Effector CD8-positive, alpha-beta T cell (primary cell): ENCODE measurements at regions not wholly inside any gene's neighbourhood (a gene's known extent, or its start where the extent isn't known, plus 50 kb on each side); places are given as distances from the start of the nearest gene placed in this dataset.

ENCODE experiments used
- DNase-seq: peaks from one replicate; lab custom pipeline; 2025; lab: John Stamatoyannopoulos, UW

DNA sequence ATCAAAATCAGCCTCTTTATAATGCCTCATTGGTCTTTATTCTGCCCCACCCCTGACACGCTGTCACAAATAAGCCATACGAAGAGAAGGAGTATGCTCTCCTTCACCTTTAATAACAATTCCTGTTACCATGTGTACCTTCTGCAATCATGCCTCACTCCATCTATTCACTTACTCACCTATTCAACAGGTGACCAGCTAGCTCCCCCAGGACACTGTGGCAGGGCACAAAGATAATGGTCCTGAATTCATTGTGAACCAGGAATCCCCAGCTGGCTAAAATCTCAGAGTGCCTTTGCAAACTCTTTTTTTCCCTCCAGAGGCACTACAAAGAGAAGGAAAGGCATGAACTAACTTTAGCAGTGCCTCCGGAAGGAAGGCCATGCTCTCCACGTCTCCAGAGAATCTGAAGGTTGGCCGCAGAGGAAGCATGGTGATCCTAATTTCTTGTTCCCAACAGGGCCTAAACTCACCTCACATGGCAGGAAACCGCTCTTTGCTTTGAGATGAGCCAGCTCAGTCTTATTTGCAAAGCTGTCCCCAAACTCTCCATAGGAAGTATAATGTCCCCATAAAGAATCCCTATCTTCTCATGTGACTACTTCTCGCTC lies 590.3 kb downstream of the BUD13 start:
- no peak for DNase-seq

DNA sequence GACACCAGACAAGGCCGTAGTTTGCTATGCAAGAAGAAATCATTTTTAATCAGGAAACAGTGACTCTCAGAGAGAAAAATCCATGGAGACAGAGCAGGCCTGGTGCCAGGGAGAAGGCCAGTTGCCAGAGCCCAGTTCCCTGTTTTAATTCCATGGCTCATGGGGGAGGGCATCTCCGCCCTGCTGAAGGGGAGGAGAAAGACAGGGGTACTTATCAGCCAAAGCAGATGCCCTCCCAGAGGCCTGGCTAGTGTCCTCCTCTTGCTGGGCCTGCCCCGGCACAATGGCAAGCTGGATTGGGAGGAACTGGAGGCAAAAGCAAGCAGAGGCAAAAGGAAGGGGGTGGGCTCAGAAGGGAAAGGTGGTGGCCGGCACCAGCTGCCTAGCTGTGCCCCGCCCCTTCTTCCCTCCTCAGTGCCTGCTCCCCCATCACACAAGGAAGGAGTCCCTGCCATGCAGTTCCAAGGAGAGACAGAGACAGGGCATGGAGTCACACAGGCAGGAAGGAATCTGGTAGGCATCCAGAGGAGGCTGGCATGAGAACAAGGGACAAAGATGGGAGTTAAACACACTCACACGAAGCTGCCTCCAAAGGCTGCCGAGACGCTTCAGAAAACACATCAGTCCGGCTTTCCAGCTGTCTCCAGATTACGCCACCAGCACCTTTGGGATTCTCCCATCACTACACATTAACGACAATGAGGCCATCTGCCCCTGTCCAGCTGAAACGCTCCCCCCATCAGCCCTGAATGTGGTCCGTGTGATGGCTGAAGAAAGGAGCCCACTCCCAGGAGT lies 591.8 kb downstream of the BUD13 start:
- no peak for DNase-seq

DNA sequence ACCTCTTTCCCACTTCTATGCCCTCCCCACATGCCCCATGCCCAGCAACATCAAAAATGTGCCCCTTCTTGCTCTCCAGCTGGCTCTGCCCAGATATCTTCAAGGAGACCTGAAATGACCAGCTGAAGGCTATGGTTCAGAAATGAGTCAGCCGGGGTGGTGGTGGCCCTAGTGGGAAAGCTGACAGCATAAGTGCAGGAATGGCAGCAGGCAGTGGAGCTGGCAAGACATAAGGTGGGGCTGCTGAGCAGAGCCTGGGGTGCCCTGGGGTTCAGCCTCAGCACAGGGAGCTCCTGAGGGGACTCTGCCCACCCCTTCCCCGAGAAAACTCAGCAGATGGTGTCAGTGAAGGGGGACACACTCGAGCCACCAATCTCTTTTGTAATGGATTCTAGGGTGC lies 593.4 kb downstream of the BUD13 start:
- DNase-seq, result no peak

GRCh38 chr11:116177521-116178210 lies 595.1 kb downstream of the BUD13 start:
- no peak for DNase-seq

DNA sequence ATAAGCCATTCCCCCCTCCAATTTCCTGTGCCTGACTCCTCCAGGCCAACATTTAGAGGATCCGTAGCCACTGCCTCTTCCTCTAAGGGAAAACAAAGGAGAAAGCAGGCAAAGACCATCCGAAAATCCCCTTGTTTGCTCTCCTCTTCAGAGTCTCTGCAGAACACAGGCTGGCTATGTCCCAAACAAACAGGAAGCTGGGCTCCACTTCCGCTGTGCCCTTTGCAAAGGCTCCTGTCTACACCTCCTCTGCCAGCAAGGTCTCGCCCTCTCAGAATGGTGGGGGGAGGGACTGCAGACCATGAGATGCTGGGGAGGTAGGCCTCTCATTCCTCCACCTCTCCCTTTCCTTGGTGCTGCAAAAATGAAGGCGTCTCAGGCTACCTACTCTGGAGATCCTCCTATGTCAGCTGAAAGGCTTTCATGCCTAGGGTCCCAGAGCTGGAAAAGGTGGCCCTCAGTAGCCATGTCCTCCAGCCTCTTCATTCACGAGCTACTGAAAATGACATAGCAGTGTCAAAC lies 596.2 kb downstream of the BUD13 start:
- no peak for DNase-seq

- DNase-seq, result no peak
These were observed 597.1 kb downstream of the BUD13 start for GRCh38 chr11:116175707-116176106.

DNA sequence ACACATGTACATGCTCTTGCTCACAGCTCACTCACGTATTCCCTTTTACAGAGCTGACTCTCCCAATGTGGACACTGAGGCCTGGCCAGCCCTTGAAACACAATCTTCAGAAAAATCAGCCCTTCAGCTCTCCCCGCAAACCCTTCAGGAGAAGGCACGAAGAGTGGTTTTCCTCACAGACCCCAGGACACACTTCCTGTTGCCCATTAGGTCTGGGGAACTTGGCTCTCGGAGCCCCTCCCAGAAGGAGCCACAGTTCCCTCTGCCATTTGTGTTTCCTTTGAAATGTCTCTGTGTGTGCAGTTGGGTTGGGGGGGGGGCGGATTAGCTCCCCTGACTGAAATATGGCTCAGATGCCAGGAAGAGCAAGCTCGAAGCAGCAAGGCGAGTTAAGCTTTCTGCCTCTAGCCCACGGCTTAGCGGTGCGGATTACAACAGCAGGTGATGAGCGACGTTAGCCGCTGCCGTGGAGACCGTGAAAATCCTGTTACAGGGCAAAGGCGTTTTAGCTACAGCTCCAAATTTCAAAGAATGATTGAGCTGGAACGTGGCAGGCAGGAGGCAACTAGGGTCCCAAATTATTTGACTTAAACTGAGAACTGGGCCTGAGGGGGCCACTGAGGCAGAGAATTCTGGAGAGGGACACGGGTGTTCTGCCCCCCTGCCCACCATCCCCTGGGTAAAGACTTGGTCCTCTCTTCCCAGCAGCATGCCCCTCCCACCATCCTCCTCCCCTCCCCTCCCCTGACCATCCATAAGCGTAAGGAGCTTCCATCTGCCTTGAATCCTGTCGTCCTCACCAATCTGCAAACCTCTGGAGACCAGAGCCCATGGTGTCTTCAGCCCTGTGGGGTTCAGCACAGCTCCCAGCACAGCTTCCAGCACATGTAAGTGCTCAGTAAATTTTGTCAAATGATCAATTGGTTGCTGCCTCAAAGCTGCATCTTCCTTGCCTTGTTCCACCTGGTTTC lies 598.6 kb downstream of the BUD13 start:
- DNase-seq, result no peak

DNA sequence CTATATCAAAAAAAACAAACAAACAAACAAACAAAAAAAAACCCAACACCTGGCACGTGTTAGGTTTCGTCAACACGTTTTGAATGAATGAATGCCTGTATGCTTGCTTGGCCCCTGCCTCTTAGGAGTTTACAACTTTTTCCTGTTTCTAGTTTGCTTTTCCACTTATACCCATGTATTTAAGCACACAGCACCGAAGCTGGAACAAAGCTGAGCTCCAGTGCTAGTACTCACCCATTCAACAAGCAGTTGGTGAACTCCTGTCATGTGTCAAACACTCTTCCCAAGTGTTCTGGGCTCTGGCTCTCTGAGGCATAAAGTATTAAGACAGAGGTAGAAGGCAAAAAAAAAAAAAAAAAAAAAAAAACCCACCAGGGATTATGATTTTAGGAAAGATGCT lies 599.3 kb downstream of the BUD13 start:
- DNase-seq, result no peak

DNA sequence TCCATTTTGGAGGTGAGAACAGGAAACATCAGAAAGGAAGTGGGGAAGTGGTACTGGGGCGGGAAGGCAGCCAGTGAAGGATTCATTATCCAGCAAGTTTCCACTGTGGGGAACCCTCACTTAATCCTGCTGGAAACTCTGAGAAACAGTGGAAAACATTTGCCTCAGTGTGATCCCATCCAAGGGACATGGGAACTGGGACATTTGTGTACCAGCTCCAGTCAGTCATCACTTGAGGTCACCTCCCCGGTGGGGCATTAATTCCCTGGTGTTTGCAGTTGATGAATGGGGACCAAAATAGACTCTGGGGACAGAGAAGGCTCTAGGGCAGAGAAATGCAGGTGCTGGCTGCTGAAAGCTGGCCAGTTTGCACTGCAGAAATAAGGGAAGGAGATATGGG lies 599.9 kb downstream of the BUD13 start:
- DNase-seq, result no peak

DNA sequence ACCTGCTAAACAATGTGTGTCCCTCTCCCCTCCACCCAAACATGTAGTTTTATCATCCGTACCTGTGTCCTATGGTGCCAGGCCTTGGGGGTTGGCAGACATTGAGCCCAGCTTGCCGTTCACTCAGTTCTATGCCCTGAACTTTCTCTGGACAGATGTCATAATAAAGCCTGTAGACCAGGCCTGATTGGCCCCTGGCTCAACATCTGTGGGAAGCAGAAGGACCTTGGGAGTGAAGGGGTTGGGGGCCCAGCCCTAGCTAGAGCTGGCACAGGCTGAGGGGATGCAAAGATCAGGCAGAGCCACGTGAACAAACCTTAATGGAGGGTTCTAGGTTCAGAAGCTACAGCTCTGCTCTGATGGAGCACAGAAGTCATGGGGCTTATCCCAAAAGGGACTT lies 600.6 kb downstream of the BUD13 start:
- no peak for DNase-seq

DNA sequence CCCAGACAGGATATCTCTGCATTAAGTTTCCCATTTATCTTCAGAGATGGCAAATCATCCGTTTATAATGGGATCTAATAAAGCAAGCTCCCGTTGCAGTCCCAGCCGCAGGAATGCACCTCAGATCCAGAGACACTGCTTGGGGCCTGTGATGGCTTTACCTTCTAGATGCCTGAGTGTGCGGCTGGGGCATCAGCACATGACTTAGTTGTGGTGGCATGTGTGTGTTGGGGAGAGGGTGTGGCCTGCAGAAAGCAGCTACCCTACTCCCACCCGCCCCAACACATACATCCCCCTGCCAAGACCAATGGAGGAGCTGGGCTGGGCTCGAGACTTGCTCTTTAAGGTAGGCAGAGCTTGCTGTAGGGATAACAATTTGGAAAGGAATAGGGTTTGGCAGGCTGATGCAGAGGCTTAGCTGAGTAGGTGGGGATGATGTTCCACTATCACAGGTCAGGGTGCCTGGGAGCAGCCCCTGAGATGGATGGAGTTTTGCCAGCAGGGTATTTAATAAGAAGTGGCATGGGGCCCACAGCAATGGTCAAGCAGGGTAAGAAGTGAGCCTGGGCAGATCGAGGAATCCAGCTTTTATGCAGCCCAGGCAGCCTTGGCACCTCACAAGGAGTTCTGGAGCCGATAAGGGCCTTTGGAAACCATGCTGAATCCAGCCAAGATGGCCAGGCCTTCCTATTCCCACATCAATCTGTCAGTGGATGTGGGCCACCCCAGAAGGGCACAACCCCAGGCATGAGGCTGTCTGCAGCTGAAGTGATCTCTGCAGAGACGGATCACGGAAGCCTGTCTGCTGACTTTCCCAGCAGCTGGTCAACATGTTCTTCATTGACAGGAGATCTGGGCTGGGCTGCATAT lies 601.3 kb downstream of the BUD13 start:
- DNase-seq, result no peak

DNA sequence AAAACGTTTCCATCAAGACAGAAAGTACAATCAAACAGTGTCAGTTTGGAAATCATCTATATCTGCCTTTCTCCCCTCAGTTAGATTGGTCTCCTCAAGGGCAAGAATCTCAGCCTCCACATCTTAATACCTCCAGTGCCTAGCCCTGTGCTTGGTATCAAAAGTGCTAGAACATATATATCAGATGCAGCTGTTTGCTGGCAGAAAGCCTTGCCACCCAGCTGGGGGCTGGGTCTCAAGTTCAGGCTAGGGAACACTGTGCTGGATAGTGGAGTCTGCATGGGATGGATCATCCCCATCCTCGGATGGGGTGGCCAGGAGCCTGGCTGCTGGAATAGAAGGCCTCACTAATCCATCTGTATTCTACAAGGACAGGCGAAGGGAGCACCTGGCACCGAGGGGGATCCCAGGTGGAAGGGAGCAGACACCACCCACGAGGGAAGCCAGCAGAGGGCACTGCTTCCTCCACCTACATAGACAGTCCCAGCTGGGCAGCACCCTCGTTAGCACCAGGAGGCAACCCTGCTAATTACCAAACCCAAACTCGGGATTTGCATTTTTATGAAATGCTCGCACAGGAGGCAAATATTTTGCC lies 602.2 kb downstream of the BUD13 start:
- DNase-seq, result no peak

DNA sequence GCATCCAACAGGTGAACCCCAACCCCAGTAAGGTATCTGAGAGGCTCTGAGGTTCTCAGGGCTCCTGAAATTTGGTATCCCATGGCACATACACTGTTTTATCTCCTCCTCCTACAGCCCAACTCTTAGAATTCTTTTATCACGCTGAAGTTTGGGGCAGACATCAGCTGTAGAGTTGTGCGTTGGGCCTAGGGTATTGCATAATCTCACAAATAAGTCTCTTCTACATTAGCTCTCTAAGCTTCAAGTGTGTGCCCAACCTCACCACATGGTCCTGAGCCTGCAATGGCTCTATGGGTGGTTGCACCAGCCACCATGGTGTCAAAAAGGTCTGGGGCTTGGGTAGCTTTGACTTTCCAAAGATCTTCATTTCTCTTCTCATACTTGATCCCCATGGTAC lies 603.0 kb downstream of the BUD13 start:
- no peak for DNase-seq

- DNase-seq, result no peak
These were observed 604.4 kb downstream of the BUD13 start for GRCh38 chr11:116168459-116168787.

- no peak for DNase-seq
These were observed 604.9 kb downstream of the BUD13 start for GRCh38 chr11:116167706-116168458.

DNA sequence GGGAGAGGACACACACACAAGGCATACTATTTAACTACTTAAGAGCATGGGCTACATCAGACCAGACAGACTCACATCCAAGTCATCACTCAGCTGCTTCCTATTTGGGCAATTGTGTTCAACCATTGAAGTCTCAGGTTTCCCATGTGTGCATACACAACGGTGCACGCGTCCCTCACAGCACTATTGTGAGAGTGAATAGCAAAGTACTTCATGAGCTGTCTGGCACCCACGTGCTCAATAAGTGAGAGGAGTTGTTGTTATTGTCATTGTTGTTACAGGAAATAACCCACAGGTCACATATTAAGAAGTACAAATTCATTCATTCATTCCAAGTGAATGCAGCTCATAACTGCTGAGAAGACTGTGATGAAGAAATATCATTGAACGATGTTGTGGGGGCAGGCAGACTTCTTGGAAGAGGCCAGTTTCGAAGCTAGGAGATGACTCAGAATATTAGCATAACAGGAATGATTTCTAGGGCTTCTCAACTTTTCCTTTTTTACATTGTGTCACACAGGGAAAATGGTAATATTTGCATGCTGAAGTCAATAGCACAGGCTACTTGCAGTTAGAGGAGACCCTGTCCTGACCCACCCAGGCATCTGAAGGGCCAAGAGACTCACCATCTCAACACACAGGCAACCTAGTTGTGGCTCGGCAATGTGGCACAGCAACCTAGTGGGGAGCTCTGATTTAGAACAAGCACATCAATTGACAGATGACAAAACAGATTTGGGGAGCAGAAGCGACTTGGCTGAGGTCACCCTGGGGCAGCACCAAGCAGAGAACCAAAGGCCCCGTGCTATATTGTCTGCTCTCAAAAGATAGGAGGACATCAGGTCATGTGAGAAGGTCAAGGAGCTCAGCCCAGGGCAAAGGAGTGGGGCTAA lies 606.0 kb downstream of the BUD13 start:
- no peak for DNase-seq

DNA sequence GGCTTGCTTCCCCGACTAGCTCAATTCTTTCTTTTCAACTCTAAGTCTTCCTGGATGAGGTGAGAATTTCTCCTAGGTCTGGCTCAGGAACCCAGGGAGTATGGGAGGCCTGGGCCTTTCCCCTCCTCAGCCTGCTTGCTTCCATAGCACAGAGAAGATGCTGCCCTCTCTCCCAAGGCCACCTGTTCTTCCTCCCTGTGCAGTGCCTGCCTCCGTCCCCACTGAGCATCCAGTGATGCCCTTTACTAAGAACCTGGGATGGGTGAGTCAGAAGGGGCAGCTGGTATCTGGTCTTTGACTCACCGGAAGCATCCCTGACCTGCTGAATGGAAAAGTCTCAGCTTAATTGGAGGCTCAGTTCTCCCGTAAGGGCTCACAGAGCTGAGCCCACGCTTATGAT lies 607.9 kb downstream of the BUD13 start:
- DNase-seq, result no peak

GRCh38 chr11:116162886-116163230 lies 609.9 kb downstream of the BUD13 start:
- DNase-seq, result no peak
